ENCODE measurements at regions not wholly inside any gene's neighbourhood (a gene's known extent, or its start where the extent isn't known, plus 50 kb on each side); places are given as distances from the start of the nearest gene placed in this dataset.

DNA sequence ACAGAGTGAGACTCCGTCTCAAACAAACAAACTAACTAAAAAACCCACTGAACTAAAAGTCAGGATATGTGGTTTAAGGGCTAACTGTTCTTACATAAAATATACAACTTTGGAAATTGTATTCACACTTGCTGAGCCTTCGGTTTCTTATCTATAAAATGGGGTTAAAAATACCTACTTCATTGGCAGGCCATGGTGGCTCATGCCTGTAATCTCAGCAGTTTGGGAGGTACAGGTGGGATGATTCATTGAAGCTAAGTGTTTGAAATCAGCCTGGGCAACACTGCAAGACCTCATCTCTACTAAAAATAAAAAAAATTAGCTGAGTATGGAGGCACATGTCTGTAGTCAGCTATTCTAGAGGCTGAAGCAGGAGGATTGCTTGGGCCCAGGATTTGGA, 115.4 kb upstream of the KLF6 start:
- Histone ChIP-seq H3K27ac (ENCODE audit: low read length) (no peak overlapping the region), H3K4me1 (ENCODE audit: control insufficient read depth, insufficient read depth, low read length) (no peaks in the 10 kb centered on the region), H3K27me3 (ENCODE audit: control insufficient read depth, insufficient read depth, low read length) (no peaks in the 10 kb centered on the region), H3K4me3 (ENCODE audit: low read length) (no peak overlapping the region), H3K9me3 (replicated peaks; ENCODE audit: control insufficient read depth, low read depth, low read length) (no peaks in the 10 kb centered on the region), H3K36me3 (ENCODE audit: control insufficient read depth, insufficient read depth, low read length) (no peaks in the 10 kb centered on the region)
- WGBS (ENCODE audit: insufficient coverage) = no CpG with 5 or more reads among the region's 2 CpGs
- DNase-seq = no peak

DNA sequence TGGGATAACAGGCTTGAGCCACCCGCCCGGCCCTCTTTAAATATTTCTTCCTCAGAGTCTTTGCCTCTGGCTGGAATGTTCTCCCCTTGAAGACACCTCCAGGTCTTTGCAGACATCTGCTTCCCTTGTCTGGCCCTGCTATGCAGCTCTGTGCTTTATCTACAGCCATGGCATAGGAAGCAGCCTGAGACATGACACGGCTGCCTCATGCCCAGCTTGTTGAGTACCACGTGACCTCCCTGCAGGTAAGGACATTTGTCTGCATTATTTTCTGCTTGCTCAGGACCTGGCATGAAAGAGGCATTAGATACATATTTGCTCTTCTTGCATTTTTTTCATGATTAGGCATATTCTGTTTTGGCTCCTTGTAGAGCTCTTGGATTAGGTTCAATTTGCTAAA, 113.8 kb upstream of the KLF6 start:
- no peaks in the 10 kb centered on the region for H3K27me3 ChIP-seq (ENCODE audit: control insufficient read depth, insufficient read depth, low read length)
- no peaks in the 10 kb centered on the region for H3K36me3 ChIP-seq (ENCODE audit: control insufficient read depth, insufficient read depth, low read length)
- H3K4me1 ChIP-seq (ENCODE audit: control insufficient read depth, insufficient read depth, low read length) = no peaks in the 10 kb centered on the region
- DNase-seq = no peak
- H3K27ac ChIP-seq (ENCODE audit: low read length) = no peak overlapping the region
- 85% methylated on average over 4 of the region's 4 CpGs for WGBS (ENCODE audit: insufficient coverage)
- no peaks in the 10 kb centered on the region for H3K9me3 ChIP-seq (replicated peaks; ENCODE audit: control insufficient read depth, low read depth, low read length)
- H3K4me3 ChIP-seq (ENCODE audit: low read length) = no peak overlapping the region

DNA sequence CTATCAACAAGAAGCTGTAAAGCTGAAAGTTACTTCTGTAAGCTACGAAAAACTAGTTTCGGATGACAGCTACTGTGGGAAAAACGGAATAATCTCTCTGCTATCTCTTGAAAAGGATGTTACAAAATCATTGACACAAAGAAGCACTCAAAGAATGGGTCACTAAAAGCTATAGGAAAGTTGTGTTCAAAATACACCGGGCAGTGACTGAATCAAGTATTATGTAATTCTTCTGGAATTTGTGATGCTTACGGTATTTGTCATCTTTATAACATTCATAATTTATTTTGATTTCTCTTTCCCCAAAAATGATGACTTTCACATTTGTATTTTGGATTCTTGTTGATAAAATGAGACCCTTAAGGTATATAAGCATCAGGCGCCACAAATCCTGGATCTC, 112.1 kb upstream of the KLF6 start:
- no CpG with 5 or more reads among the region's 6 CpGs for WGBS (ENCODE audit: insufficient coverage)

DNA sequence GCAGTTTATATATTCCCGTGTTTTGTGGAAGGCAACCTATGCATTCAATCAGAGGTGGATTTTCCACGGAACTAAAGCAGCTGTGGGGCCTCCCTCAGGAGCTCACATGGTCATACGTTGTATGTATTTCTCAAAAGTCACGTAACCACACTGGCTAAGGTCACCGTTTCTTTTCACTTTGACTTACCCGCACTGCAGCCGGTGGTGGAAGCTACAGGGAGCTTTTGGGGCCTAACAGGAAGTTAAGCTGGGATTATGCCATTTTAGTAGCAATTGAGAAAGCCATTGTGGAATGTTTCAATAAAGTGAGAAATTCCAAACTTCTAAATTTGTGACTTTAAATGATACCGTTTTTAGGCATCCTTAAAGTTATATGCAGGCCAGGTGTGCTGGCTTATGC, 111.2 kb upstream of the KLF6 start:
- Histone ChIP-seq H3K4me3 (ENCODE audit: low read length) (no peak overlapping the region), H3K9me3 (replicated peaks; ENCODE audit: control insufficient read depth, low read depth, low read length) (no peaks in the 10 kb centered on the region), H3K4me1 (ENCODE audit: control insufficient read depth, insufficient read depth, low read length) (no peaks in the 10 kb centered on the region), H3K27ac (ENCODE audit: low read length) (no peak overlapping the region), H3K27me3 (ENCODE audit: control insufficient read depth, insufficient read depth, low read length) (no peaks in the 10 kb centered on the region), H3K36me3 (ENCODE audit: control insufficient read depth, insufficient read depth, low read length) (no peaks in the 10 kb centered on the region)
- 81% methylated on average over 3 of the region's 8 CpGs for WGBS (ENCODE audit: insufficient coverage)
- no peak for DNase-seq

More for the DNA sequence above, 112.1 kb upstream of the KLF6 start:
- no peaks in the 10 kb centered on the region for H3K36me3 ChIP-seq (ENCODE audit: control insufficient read depth, insufficient read depth, low read length)
- no peaks in the 10 kb centered on the region for H3K27me3 ChIP-seq (ENCODE audit: control insufficient read depth, insufficient read depth, low read length)
- H3K27ac ChIP-seq (ENCODE audit: low read length) = no peak overlapping the region
- H3K4me1 ChIP-seq (ENCODE audit: control insufficient read depth, insufficient read depth, low read length) = no peaks in the 10 kb centered on the region
- DNase-seq = peak; percentile 64
- no peaks in the 10 kb centered on the region for H3K9me3 ChIP-seq (replicated peaks; ENCODE audit: control insufficient read depth, low read depth, low read length)
- H3K4me3 ChIP-seq (ENCODE audit: low read length) = no peak overlapping the region

DNA sequence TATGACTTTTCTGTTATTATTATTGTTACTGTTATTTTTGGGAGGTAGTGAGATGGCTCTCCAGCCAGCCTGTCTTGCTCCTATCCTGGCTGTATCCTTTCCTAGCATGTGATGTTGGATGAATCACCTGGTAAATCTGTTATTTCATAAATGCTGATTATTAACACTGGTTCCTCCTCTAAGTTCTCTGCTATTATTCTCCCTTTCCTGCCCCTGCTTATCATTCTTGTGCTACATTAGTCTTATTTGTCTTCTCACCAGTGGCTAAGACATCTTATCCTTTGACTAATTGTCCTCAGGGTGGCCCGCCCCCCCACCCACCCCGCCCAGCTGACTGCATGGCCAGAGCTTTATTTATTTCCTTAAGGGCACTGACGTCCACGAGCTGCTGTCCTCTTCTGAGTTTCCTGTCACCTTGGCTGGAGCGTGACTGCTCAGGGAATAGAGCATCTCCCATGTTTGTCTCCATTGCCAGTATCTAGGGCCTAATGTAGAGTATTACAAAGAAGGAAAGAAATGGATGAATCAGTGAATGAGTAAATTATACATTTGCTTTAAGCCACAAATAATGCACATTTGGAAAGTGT, 110.1 kb upstream of the KLF6 start:
- no peaks in the 10 kb centered on the region for H3K36me3 ChIP-seq (ENCODE audit: control insufficient read depth, insufficient read depth, low read length)
- no peak overlapping the region for H3K27ac ChIP-seq (ENCODE audit: low read length)
- H3K27me3 ChIP-seq (ENCODE audit: control insufficient read depth, insufficient read depth, low read length) = no peaks in the 10 kb centered on the region
- no peaks in the 10 kb centered on the region for H3K4me1 ChIP-seq (ENCODE audit: control insufficient read depth, insufficient read depth, low read length)
- no peak overlapping the region for H3K4me3 ChIP-seq (ENCODE audit: low read length)
- DNase-seq = no peak
- no peaks in the 10 kb centered on the region for H3K9me3 ChIP-seq (replicated peaks; ENCODE audit: control insufficient read depth, low read depth, low read length)
- WGBS (ENCODE audit: insufficient coverage) = no CpG with 5 or more reads among the region's 5 CpGs

DNA sequence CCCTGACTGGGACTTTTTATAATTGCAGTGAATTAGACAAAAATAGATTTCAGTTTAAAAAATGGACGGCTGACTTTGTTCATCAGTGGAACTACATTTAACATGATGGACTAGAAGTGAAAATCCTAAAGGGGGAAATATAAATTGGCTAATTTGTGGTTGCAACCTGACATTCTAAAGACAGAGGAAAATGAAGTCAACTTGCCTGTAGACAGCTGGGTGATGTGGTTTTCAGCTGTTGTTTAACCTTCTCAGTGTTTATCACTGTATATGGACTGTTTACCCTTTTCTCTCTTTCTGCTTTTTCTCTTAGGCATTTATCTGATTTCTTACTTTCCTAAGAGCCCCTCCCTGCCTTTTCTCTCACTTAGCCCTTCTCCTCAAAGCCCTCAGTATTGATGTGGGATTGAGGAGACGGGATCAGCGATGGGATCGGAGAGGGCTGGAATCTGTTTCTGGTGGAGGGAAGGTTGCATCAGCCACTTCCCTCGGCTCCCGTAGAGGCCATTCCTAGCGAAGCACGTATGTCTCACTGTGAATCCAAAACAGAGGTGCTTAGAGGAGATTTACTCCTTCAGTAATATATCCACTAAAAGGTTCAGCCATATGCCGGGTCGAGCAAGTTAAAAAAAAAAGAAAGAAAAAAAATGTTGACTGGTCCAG, 109.0 kb upstream of the KLF6 start:
- H3K27ac ChIP-seq (ENCODE audit: low read length) = no peak overlapping the region

DNA sequence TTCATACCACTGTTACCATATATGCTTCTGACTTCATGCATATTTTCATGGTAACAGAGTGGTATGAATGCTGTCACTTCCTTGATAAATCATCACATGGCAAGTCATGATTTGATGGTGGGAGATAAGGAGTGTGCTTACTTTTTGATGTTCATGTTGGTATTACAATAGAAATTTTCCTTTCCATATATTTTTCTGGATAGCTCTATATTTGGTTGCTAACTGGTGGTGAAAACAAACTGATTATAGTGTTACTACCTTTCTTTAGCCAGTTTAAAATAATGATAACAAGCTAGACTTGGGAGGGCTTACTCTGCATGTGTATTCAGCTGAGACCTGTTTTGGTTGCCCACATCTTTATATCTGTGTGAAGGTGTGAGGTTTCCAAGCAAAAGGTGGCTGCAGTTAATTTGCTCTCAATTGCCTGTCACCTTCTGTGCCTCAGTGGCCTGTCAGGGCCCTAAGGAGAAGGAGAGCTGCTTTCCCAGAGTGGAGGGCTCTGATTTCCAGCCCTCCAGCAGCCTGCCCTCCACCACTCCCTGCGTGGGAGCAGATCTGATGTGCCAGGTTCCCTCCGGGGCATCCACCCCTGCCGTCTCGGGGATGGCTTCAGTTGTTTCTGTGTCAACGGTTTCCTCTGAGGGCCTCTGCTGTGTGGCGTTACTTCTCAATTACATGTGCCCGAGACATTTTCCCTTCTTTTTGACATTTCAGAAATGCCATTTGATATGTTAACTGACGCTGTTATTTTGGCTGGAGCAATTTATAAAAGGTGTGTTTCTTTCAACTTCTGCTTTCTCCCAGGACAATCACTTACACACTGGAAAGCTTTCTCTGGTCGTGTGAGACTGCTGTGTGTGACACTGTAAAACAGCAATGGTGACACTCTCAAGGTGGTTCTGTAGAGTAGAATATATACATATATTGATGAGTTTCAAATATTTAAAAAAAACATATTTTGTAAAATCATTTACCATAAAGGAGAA, 107.7 kb upstream of the KLF6 start:
- no peak for DNase-seq
- H3K9me3 ChIP-seq (replicated peaks; ENCODE audit: control insufficient read depth, low read depth, low read length) = no peaks in the 10 kb centered on the region
- peaks cover 2% of the 10 kb centered on the region for H3K4me1 ChIP-seq (ENCODE audit: control insufficient read depth, insufficient read depth, low read length)
- no peak overlapping the region for H3K27ac ChIP-seq (ENCODE audit: low read length)
- H3K27me3 ChIP-seq (ENCODE audit: control insufficient read depth, insufficient read depth, low read length) = no peaks in the 10 kb centered on the region
- H3K4me3 ChIP-seq (ENCODE audit: low read length) = no peak overlapping the region
- WGBS (ENCODE audit: insufficient coverage) = 54% methylated on average over 5 of the region's 9 CpGs
- no peaks in the 10 kb centered on the region for H3K36me3 ChIP-seq (ENCODE audit: control insufficient read depth, insufficient read depth, low read length)

More for the DNA sequence above, 109.0 kb upstream of the KLF6 start:
- H3K27me3 ChIP-seq (ENCODE audit: control insufficient read depth, insufficient read depth, low read length) = no peaks in the 10 kb centered on the region
- H3K4me3 ChIP-seq (ENCODE audit: low read length) = no peak overlapping the region
- no peak for DNase-seq
- no peaks in the 10 kb centered on the region for H3K9me3 ChIP-seq (replicated peaks; ENCODE audit: control insufficient read depth, low read depth, low read length)
- WGBS (ENCODE audit: insufficient coverage) = 50% methylated on average over 1 of the region's 10 CpGs
- H3K4me1 ChIP-seq (ENCODE audit: control insufficient read depth, insufficient read depth, low read length) = no peaks in the 10 kb centered on the region
- no peaks in the 10 kb centered on the region for H3K36me3 ChIP-seq (ENCODE audit: control insufficient read depth, insufficient read depth, low read length)

DNA sequence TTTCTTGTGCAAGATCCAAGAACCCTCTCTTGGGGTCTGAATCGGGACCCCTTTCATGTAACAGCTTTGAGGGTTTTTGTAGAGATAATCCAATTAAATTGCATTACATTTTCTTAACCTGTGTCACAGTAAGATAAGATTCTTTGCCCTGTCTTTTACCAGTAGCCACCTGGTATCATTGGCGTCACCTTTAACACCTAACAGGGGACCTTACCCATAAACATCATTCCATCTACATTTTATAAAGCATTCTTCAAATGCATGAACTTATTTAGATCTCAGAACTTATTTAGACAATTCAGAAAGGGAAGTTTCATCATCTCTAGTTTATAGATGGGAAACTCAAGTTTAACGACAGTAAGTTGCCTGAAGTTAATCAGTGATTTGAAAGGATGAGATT, 106.4 kb upstream of the KLF6 start:
- WGBS (ENCODE audit: insufficient coverage) = no CpG with 5 or more reads among the region's 3 CpGs

DNA sequence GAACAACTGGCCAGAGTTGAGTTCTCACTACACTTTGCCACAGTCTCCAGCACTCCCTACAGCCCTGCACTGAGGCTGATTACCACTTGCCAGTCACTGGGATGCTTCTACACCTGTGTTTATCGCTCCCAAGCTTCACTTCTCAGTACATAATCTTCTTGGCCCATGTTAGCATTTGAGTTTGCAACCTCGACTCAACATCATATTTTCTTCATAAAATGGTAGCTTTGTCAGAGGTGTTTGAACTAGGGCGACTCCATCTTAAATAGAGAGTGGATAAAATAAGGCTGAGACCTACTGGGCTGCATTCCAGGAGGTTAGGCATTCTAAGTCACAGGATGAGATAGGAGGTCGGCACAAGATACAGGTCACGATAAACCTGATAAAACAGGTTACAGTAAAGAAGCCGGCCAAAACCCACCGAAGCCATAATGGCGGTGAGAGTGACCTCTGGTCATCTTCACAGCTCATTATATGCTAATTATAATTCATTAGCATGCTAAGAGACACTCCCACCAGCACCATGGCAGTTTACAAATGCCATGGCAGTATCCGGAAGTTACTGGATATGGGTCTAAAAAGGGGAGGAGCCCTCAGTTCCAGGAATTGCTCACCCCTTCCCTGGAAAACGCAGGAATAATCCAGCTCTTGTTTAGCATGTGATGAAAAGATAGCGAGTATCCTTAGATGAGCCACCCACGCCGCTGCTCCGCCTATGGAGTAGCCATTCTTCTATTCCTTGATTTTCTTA, 105.8 kb upstream of the KLF6 start:
- no peak for DNase-seq
- peaks cover 18% of the 10 kb centered on the region for H3K4me1 ChIP-seq (ENCODE audit: control insufficient read depth, insufficient read depth, low read length)
- H3K9me3 ChIP-seq (replicated peaks; ENCODE audit: control insufficient read depth, low read depth, low read length) = no peaks in the 10 kb centered on the region
- H3K27me3 ChIP-seq (ENCODE audit: control insufficient read depth, insufficient read depth, low read length) = no peaks in the 10 kb centered on the region
- H3K36me3 ChIP-seq (ENCODE audit: control insufficient read depth, insufficient read depth, low read length) = no peaks in the 10 kb centered on the region
- 95% methylated on average over 3 of the region's 14 CpGs for WGBS (ENCODE audit: insufficient coverage)
- no peak overlapping the region for H3K4me3 ChIP-seq (ENCODE audit: low read length)
- no peak overlapping the region for H3K27ac ChIP-seq (ENCODE audit: low read length)

More for the DNA sequence above, 106.4 kb upstream of the KLF6 start:
- no peak overlapping the region for H3K4me3 ChIP-seq (ENCODE audit: low read length)
- H3K4me1 ChIP-seq (ENCODE audit: control insufficient read depth, insufficient read depth, low read length) = peaks cover 14% of the 10 kb centered on the region
- H3K36me3 ChIP-seq (ENCODE audit: control insufficient read depth, insufficient read depth, low read length) = no peaks in the 10 kb centered on the region
- no peaks in the 10 kb centered on the region for H3K27me3 ChIP-seq (ENCODE audit: control insufficient read depth, insufficient read depth, low read length)
- no peaks in the 10 kb centered on the region for H3K9me3 ChIP-seq (replicated peaks; ENCODE audit: control insufficient read depth, low read depth, low read length)
- no peak overlapping the region for H3K27ac ChIP-seq (ENCODE audit: low read length)
- DNase-seq = no peak
